SU-DHL-6 (cell line): ENCODE measurements at regions not wholly inside any gene's neighbourhood (a gene's known extent, or its start where the extent isn't known, plus 50 kb on each side); places are given as distances from the start of the nearest gene placed in this dataset.
"Not testable (repeated sequence)": the region's sequence is repeated elsewhere in the genome, so short reads cannot be mapped to it uniquely, and the experiment has no call there.

Experiments
- H2AFZ ChIP-seq: fragments of 200-600 bp; sonication (generic); 2 replicates; pipeline ENCODE4 v1.6.1; 2014; ENCODE audit warnings: low read depth, mild to moderate bottlenecking, moderate library complexity, mixed read lengths, antibody characterized with exemption, low read length; ENCODE audit not compliant: severe bottlenecking
- H3F3A ChIP-seq: fragments of 200-600 bp; shearing (Covaris generic); 2 replicates; pipeline ENCODE4 v1.6.0; 2016; ENCODE audit warnings: antibody characterized with exemption, mild to moderate bottlenecking; ENCODE audit not compliant: insufficient read depth
- H3K27ac ChIP-seq: fragments of 200-600 bp; sonication (generic); 2 replicates; pipeline ENCODE4 v1.5.1; 2016; ENCODE audit warnings: low read depth, mild to moderate bottlenecking, low read length, moderate library complexity, mixed read lengths
- H3K27me3 ChIP-seq: fragments of 200-600 bp; sonication (generic), shearing (Covaris generic); 2 replicates; pipeline ENCODE4 v1.6.0; 2014; ENCODE audit warnings: mild to moderate bottlenecking, low read length
- H3K36me3 ChIP-seq: fragments of 200-600 bp; sonication (generic); 2 replicates; pipeline ENCODE4 v1.6.1; 2014; ENCODE audit warnings: mild to moderate bottlenecking, low read length, mixed read lengths
- H3K4me2 ChIP-seq: fragments of 300-600, 200-600 bp; shearing (Covaris generic), sonication (generic); 2 replicates; pipeline ENCODE4 v1.6.0; 2014; ENCODE audit warnings: low read length, low read depth, mild to moderate bottlenecking; ENCODE audit not compliant: poor library complexity, severe bottlenecking
- H3K4me3 ChIP-seq: fragments of 200-600 bp; sonication (generic); 2 replicates; pipeline ENCODE4 v1.5.1; 2014; ENCODE audit warnings: antibody characterized with exemption, low read length, mild to moderate bottlenecking, mixed read lengths; ENCODE audit not compliant: insufficient read depth, poor library complexity, severe bottlenecking
- H3K79me2 ChIP-seq: fragments of 200-600 bp; sonication (generic); 2 replicates; pipeline ENCODE4 v1.6.1; 2014; ENCODE audit warnings: mild to moderate bottlenecking, low read length, moderate library complexity; ENCODE audit not compliant: insufficient read depth
- H3K9ac ChIP-seq: fragments of 200-600 bp; sonication (generic); 2 replicates; pipeline ENCODE4 v1.7.0; 2014; ENCODE audit warnings: mild to moderate bottlenecking, low read length
- H3K9me2 ChIP-seq: fragments of 200-600 bp; sonication (generic); replicated peaks from 2 replicates; pipeline ENCODE4 v1.6.1; 2014; ENCODE audit warnings: low read length; ENCODE audit not compliant: insufficient read depth
- H3K9me3 ChIP-seq: fragments of 200-600 bp; sonication (generic); 2 replicates; pipeline ENCODE4 v1.6.1; 2014; ENCODE audit warnings: low read length, mixed read lengths; ENCODE audit not compliant: insufficient read depth
- H4K20me1 ChIP-seq: fragments of 200-600 bp; sonication (generic); 2 replicates; pipeline ENCODE4 v1.6.1; 2014; ENCODE audit warnings: low read depth, mild to moderate bottlenecking, antibody characterized with exemption, low read length, moderate library complexity, mixed read lengths
- EZH2phosphoT487 ChIP-seq: fragments of 200-600 bp; sonication (generic), shearing (Covaris generic); conservative IDR thresholded peaks from 2 replicates; pipeline ENCODE4 v1.6.1; 2018; ENCODE audit warnings: mild to moderate bottlenecking, antibody characterized with exemption, low read length, moderate library complexity, mixed read lengths
- TF ChIP-seq, protein P1 (sequence below): fragments of 200-600 bp; sonication (generic); IDR thresholded peaks from one replicate; pipeline ENCODE4 v1.5.1; 2017; ENCODE audit warnings: antibody characterized with exemption, mild to moderate bottlenecking, low read length, moderate library complexity; ENCODE audit not compliant: insufficient read depth, poor library complexity, severe bottlenecking

- no peak overlapping the region for H3K4me3 ChIP-seq
- H3K9me2 ChIP-seq: no peaks in the 10 kb centered on the region
- no peaks in the 10 kb centered on the region for H3K36me3 ChIP-seq
- no peaks in the 10 kb centered on the region for H3K27me3 ChIP-seq
- no peak overlapping the region for H3K9ac ChIP-seq
- no peaks in the 10 kb centered on the region for H4K20me1 ChIP-seq
- H3F3A ChIP-seq: no peaks in the 10 kb centered on the region
- peaks cover 30% of the 10 kb centered on the region; the same call in 1 of the 2 replicates for H3K9me3 ChIP-seq
- H3K4me2 ChIP-seq: no peak overlapping the region
- TF ChIP-seq, protein P1, sequence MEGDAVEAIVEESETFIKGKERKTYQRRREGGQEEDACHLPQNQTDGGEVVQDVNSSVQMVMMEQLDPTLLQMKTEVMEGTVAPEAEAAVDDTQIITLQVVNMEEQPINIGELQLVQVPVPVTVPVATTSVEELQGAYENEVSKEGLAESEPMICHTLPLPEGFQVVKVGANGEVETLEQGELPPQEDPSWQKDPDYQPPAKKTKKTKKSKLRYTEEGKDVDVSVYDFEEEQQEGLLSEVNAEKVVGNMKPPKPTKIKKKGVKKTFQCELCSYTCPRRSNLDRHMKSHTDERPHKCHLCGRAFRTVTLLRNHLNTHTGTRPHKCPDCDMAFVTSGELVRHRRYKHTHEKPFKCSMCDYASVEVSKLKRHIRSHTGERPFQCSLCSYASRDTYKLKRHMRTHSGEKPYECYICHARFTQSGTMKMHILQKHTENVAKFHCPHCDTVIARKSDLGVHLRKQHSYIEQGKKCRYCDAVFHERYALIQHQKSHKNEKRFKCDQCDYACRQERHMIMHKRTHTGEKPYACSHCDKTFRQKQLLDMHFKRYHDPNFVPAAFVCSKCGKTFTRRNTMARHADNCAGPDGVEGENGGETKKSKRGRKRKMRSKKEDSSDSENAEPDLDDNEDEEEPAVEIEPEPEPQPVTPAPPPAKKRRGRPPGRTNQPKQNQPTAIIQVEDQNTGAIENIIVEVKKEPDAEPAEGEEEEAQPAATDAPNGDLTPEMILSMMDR: no peak
- no peak for TF ChIP-seq EZH2phosphoT487
- no peak overlapping the region for H2AFZ ChIP-seq
- no peaks in the 10 kb centered on the region for H3K79me2 ChIP-seq
- H3K27ac ChIP-seq: no peak overlapping the region
Observed at GRCh38 chr7:56479136-56479535, 362.9 kb upstream of the NUPR2 start.

DNA sequence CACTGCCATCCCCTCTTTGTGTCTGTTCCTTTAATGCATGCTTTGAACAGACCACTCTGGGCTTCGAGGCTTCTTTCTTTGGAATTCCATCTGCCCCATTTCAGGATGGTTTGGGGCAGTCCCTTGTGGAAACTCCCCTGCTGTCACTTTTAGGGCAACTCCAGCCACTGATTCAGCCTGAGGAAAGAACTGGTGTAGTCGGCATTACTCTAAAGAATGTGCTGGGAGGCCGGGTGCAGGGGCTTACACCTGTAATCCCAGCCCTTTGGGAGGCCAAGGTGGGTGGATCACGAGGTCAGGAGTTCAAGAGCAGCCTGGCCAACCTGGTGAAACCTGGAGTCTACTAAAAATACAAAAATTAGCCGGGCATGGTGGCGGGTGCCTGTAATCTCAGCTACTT lies 358.1 kb upstream of the NUPR2 start:
- H3K9me3 ChIP-seq: peaks cover 41% of the 10 kb centered on the region; the same call in 1 of the 2 replicates
- no peak overlapping the region for H3K4me2 ChIP-seq

GRCh38 chr7:56471811-56472210 lies 355.6 kb upstream of the NUPR2 start:
- Histone ChIP-seq H3F3A (no peaks in the 10 kb centered on the region), H3K9ac (no peak overlapping the region), H3K27ac (no peak overlapping the region), H3K4me3 (no peak overlapping the region), H3K4me2 (no peak overlapping the region), H3K9me2 (no peaks in the 10 kb centered on the region), H3K27me3 (no peaks in the 10 kb centered on the region), H4K20me1 (no peaks in the 10 kb centered on the region), H2AFZ (no peak overlapping the region), H3K79me2 (no peaks in the 10 kb centered on the region), H3K36me3 (no peaks in the 10 kb centered on the region), H3K9me3 (peaks cover 56% of the 10 kb centered on the region)
- no peak for TF ChIP-seq EZH2phosphoT487
- TF ChIP-seq, protein P1: no peak

More for the DNA sequence above, 358.1 kb upstream of the NUPR2 start:
- Histone ChIP-seq H2AFZ (no peak overlapping the region), H4K20me1 (no peaks in the 10 kb centered on the region), H3K9ac (no peak overlapping the region), H3F3A (no peaks in the 10 kb centered on the region), H3K9me2 (no peaks in the 10 kb centered on the region), H3K27me3 (no peaks in the 10 kb centered on the region), H3K4me3 (no peak overlapping the region), H3K79me2 (no peaks in the 10 kb centered on the region), H3K27ac (no peak overlapping the region), H3K36me3 (no peaks in the 10 kb centered on the region)
- TF ChIP-seq EZH2phosphoT487: no peak
- TF ChIP-seq, protein P1: no peak

- H3K27me3 ChIP-seq, H3F3A ChIP-seq, H3K9me2 ChIP-seq, H3K79me2 ChIP-seq, H2AFZ ChIP-seq, H4K20me1 ChIP-seq, H3K4me3 ChIP-seq, H3K4me2 ChIP-seq, H3K36me3 ChIP-seq, H3K9ac ChIP-seq, H3K27ac ChIP-seq: not testable (repeated sequence)
- peaks cover 74% of the 10 kb centered on the region for H3K9me3 ChIP-seq
Observed at GRCh38 chr7:56466607-56467525, 350.6 kb upstream of the NUPR2 start.
